SK-N-SH treated with all-trans-retinoic acid at 6 μM for 48 hours (cell line): ENCODE measurements at regions not wholly inside any gene's neighbourhood (a gene's known extent, or its start where the extent isn't known, plus 50 kb on each side); places are given as distances from the start of the nearest gene placed in this dataset.

ENCODE experiments used
- ATAC-seq: fragments of 200-7000 bp; cut with Tn5 transposase; 3 replicates; pipeline ENCODE4 v1.9.1; 2020; ENCODE audit warnings: mild to moderate bottlenecking, moderate library complexity
- ARNTL ChIP-seq: fragments of 450-650 bp; formaldehyde crosslinking; IDR thresholded peaks from 2 replicates; pipeline ENCODE4 v1.5.0; 2020; ENCODE audit warnings: low read depth, mild to moderate bottlenecking, moderate library complexity, borderline replicate concordance
- BACH2 ChIP-seq: fragments of 250-450 bp; sonication (Bioruptor Pico); IDR thresholded peaks from 2 replicates; pipeline ENCODE4 v1.9.0; 2021; ENCODE audit warnings: mild to moderate bottlenecking, borderline replicate concordance
- CREB5 ChIP-seq: fragments of 250-450 bp; sonication (Bioruptor Pico); IDR thresholded peaks from 2 replicates; pipeline ENCODE4 v1.5.1; 2020; ENCODE audit warnings: low read depth, mild to moderate bottlenecking, moderate library complexity
- CSDC2 ChIP-seq: fragments of 250-450 bp; sonication (Bioruptor Pico); IDR thresholded peaks from 2 replicates; pipeline ENCODE4 v1.5.0; 2020; ENCODE audit warnings: mild to moderate bottlenecking, moderate library complexity
- CSRNP3 ChIP-seq: fragments of 250-450 bp; sonication (Bioruptor Pico); IDR thresholded peaks from 2 replicates; pipeline ENCODE4 v1.5.1; 2021; ENCODE audit warnings: mild to moderate bottlenecking, moderate library complexity
- ESRRG ChIP-seq: fragments of 250-450 bp; sonication (Bioruptor Pico); IDR thresholded peaks from 2 replicates; pipeline ENCODE4 v1.6.1; 2021; ENCODE audit warnings: mild to moderate bottlenecking
- GLIS3 ChIP-seq: fragments of 250-450 bp; sonication (Bioruptor Pico); IDR thresholded peaks from 2 replicates; pipeline ENCODE4 v1.5.0; 2020; ENCODE audit warnings: mild to moderate bottlenecking, moderate library complexity
- ISL1 ChIP-seq: fragments of 250-450 bp; sonication (Bioruptor Pico); IDR thresholded peaks from 2 replicates; pipeline ENCODE4 v2.1.2; 2022; ENCODE audit warnings: mild to moderate bottlenecking, moderate library complexity
- OSR1 ChIP-seq: fragments of 250-450 bp; sonication (Bioruptor Pico); IDR thresholded peaks from 2 replicates; pipeline ENCODE4 v1.8.0; 2022; ENCODE audit warnings: moderate library complexity, mild to moderate bottlenecking, inconsistent platforms
- PATZ1 ChIP-seq: fragments of 250-450 bp; sonication (Bioruptor Pico); IDR thresholded peaks from 2 replicates; pipeline ENCODE4 v1.8.0; 2020; ENCODE audit warnings: mild to moderate bottlenecking, moderate library complexity, borderline replicate concordance
- POU6F1 ChIP-seq: fragments of 250-450 bp; sonication (Bioruptor Pico); IDR thresholded peaks from 2 replicates; pipeline ENCODE4 v1.8.0; 2021; ENCODE audit warnings: low read depth, mild to moderate bottlenecking, moderate library complexity, borderline replicate concordance
- PPARA ChIP-seq: fragments of 250-450 bp; sonication (Bioruptor Pico); IDR thresholded peaks from 2 replicates; pipeline ENCODE4 v1.5.0; 2020; ENCODE audit warnings: mild to moderate bottlenecking, borderline replicate concordance
- RARB ChIP-seq: fragments of 250-450 bp; sonication (Bioruptor Pico); IDR thresholded peaks from 2 replicates; pipeline ENCODE4 v1.8.0; 2021; ENCODE audit warnings: mild to moderate bottlenecking, moderate library complexity
- SNAI2 ChIP-seq: fragments of 250-450 bp; sonication (Bioruptor Pico); IDR thresholded peaks from 2 replicates; pipeline ENCODE4 v1.5.0; 2020; ENCODE audit warnings: mild to moderate bottlenecking, moderate library complexity
- TCF4 ChIP-seq: fragments of 250-450 bp; sonication (Bioruptor Pico); IDR thresholded peaks from 2 replicates; pipeline ENCODE4 v1.8.0; 2021; ENCODE audit warnings: mild to moderate bottlenecking, moderate library complexity, borderline replicate concordance
- TOX ChIP-seq: fragments of 250-450 bp; sonication (Bioruptor Pico); IDR thresholded peaks from 2 replicates; pipeline ENCODE4 v1.8.0; 2021; ENCODE audit warnings: mild to moderate bottlenecking, moderate library complexity, borderline replicate concordance
- TSHZ2 ChIP-seq: fragments of 250-450 bp; sonication (Bioruptor Pico); IDR thresholded peaks from 2 replicates; pipeline ENCODE4 v1.5.0; 2020; ENCODE audit warnings: mild to moderate bottlenecking, moderate library complexity
- ZC3H10 ChIP-seq: fragments of 250-450 bp; sonication (Bioruptor Pico); IDR thresholded peaks from 2 replicates; pipeline ENCODE4 v1.5.1; 2021; ENCODE audit warnings: mild to moderate bottlenecking, moderate library complexity
- ZFP30 ChIP-seq: fragments of 450-650 bp; formaldehyde crosslinking; IDR thresholded peaks from 2 replicates; pipeline ENCODE4 v1.5.0; 2022; ENCODE audit warnings: mild to moderate bottlenecking, moderate library complexity
- ZNF565 ChIP-seq: fragments of 450-650 bp; formaldehyde crosslinking; conservative IDR thresholded peaks from 2 replicates; pipeline ENCODE4 v1.5.0; 2020; ENCODE audit warnings: low read depth, mild to moderate bottlenecking, moderate library complexity
- ZNF70 ChIP-seq: fragments of 450-650 bp; formaldehyde crosslinking; IDR thresholded peaks from 2 replicates; pipeline ENCODE4 v1.5.0; 2020; ENCODE audit warnings: mild to moderate bottlenecking, moderate library complexity
- ZNF8 ChIP-seq: fragments of 450-650 bp; formaldehyde crosslinking; IDR thresholded peaks from 2 replicates; pipeline ENCODE4 v1.5.0; 2020; ENCODE audit warnings: mild to moderate bottlenecking, moderate library complexity

- no peak for TF ChIP-seq POU6F1
- no peak for TF ChIP-seq ZNF8 (CRISPR knock-in tag)
- TF ChIP-seq BACH2 = no peak
- no peak for TF ChIP-seq ZNF565 (CRISPR knock-in tag)
- no peak for TF ChIP-seq ESRRG (CRISPR knock-in tag)
- TF ChIP-seq ISL1 (CRISPR knock-in tag) = no peak
- no peak for TF ChIP-seq PATZ1
- TF ChIP-seq ZNF70 (CRISPR knock-in tag) = no peak
- TF ChIP-seq GLIS3 (CRISPR knock-in tag) = no peak
- TF ChIP-seq CSDC2 (CRISPR knock-in tag) = no peak
- TF ChIP-seq TCF4 (CRISPR knock-in tag) = no peak
- no peak for TF ChIP-seq ZFP30 (CRISPR knock-in tag)
- TF ChIP-seq SNAI2 (CRISPR knock-in tag) = no peak
- no peak for TF ChIP-seq PPARA
- no peak for TF ChIP-seq TSHZ2
- TF ChIP-seq CSRNP3 (CRISPR knock-in tag) = no peak
- TF ChIP-seq TOX (CRISPR knock-in tag) = no peak
- no peak for TF ChIP-seq CREB5 (CRISPR knock-in tag)
- no peak for TF ChIP-seq ZC3H10
- TF ChIP-seq RARB (CRISPR knock-in tag) = no peak
- TF ChIP-seq, all 23 proteins: peak for 0
- no peak for ATAC-seq
Observed at GRCh38 chr18:45383228-45383627, 232.0 kb upstream of the SLC14A2 start.

GRCh38 chr18:45384137-45384961 lies 230.9 kb upstream of the SLC14A2 start:
- no peak for TF ChIP-seq ZFP30 (CRISPR knock-in tag)
- no peak for TF ChIP-seq OSR1 (CRISPR knock-in tag)
- ATAC-seq = peak; percentile 82

- no peak for TF ChIP-seq ARNTL (CRISPR knock-in tag)
- TF ChIP-seq TCF4 (CRISPR knock-in tag) = no peak
- TF ChIP-seq POU6F1 = no peak
- no peak for TF ChIP-seq ZNF565 (CRISPR knock-in tag)
- no peak for TF ChIP-seq PATZ1
- TF ChIP-seq BACH2 = no peak
- TF ChIP-seq TOX (CRISPR knock-in tag) = no peak
- ATAC-seq = no peak
Observed at GRCh38 chr18:45384962-45385315, 230.3 kb upstream of the SLC14A2 start.
